ENCODE measurements at regions not wholly inside any gene's neighbourhood (a gene's known extent, or its start where the extent isn't known, plus 50 kb on each side); places are given as distances from the start of the nearest gene placed in this dataset.

DNA sequence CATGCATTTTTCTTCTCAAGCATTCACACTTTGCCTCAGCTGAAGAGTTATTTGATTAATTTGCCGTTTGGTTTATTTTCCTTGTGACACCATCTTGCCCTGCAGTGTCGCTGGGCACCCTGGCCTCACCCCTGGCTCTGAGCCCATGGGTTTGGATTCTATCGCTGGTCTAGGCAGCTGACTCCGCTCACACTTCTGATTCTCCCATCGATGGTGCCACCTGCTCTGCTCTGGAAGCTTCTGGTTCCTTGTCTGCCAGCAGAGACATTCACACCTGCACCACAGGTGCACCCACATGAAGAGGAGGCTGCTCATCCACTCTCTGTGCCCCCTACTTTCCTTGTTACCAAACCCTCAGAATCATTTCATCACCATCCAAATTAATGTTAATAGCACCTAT is 291.6 kb upstream of the CDH4 start:
- DNase-seq (ENCODE audit: low read depth): no peak
- H3K4me3 ChIP-seq (ENCODE audit: low read depth, low read length): no peak overlapping the region
- no peak for TF ChIP-seq CTCF (conservative IDR thresholded peaks at IDR 0.05; ENCODE audit: low read depth, low read length)

- no peak for DNase-seq (ENCODE audit: low read depth)
- no peak overlapping the region for H3K4me3 ChIP-seq (ENCODE audit: low read depth, low read length)
- no peak for TF ChIP-seq CTCF (conservative IDR thresholded peaks at IDR 0.05; ENCODE audit: low read depth, low read length)
These were observed 290.5 kb upstream of the CDH4 start for GRCh38 chr20:60961551-60961950.

DNA sequence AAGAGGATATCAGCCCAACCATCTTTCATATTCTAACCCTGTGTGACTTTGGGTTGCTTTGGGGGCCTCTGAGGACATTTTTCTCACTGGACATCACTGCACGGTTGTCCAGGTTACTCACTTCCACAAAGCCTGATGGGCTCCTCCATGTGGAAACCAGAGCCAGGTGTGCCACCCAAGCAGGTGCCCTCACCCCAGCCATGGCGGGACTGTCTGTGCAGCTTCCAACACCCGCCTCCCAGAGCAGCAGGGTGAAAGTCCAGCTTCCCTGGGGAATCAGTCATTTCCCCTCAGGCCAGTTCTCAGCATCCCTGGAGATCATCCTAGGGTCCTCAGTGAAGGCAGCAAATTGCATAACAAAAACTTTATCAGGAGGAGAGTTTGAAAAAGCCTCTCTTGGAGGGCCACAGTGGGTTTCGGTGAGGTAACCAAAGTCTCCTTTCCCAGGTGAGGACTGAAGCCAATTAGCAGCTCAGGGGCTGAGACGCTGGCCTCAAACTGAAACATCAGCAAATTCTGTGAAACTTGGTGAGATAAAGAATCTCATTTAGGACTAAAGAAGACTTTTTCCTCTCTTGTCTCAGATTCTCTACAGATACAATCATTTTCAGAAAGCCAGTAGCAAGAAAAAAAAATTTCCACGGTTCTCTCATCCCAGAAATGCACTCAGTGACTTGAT is 289.6 kb upstream of the CDH4 start:
- no peak overlapping the region for H3K4me3 ChIP-seq (ENCODE audit: low read depth, low read length)
- DNase-seq (ENCODE audit: low read depth): no peak
- TF ChIP-seq CTCF (conservative IDR thresholded peaks at IDR 0.05; ENCODE audit: low read depth, low read length): no peak

DNA sequence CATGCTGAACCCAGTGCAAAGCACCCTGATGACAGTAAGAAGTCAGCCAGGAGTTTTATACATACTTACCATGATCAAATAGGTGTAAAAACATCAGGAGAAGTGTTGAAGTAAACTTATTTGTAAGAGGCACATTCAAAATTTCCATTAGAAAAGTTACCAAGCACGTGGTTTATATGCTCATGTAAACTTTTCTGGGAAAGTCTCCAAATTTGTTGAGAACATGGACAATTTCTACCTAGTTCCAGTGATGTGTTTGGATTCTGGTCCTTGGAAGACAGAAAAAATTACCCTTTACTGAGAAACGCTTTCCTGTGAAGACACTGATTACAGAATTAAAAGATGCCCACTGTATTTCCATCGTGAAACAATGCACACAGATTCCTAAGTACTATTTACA is 288.9 kb upstream of the CDH4 start:
- no peak overlapping the region for H3K4me3 ChIP-seq (ENCODE audit: low read depth, low read length)
- no peak for TF ChIP-seq CTCF (conservative IDR thresholded peaks at IDR 0.05; ENCODE audit: low read depth, low read length)
- DNase-seq (ENCODE audit: low read depth): no peak

DNA sequence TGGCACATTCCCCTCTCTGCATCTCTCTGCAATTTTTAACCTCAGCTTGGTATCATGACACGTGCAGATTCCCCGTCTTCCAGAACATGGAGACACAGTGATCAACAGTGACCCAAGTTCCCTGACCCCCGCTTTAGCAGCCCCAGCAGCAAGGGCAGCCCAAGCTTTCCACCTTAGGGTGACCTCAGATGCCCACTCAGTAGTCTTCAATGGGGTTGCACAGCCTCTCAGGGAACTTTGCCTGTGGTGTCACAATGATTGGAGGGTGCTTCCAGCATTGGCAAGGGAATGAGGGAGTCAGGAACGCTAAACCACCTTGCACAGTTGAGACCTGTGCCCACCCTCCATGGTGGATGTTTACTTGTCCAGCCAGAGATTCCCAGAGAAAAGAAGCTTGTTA is 287.1 kb upstream of the CDH4 start:
- no peak overlapping the region for H3K4me3 ChIP-seq (ENCODE audit: low read depth, low read length)

GRCh38 chr20:60966031-60966430 is 286.0 kb upstream of the CDH4 start:
- H3K4me3 ChIP-seq (ENCODE audit: low read depth, low read length): no peak overlapping the region
- TF ChIP-seq CTCF (conservative IDR thresholded peaks at IDR 0.05; ENCODE audit: low read depth, low read length): no peak
- no peak for DNase-seq (ENCODE audit: low read depth)

More for the DNA sequence above, 287.1 kb upstream of the CDH4 start:
- no peak for TF ChIP-seq CTCF (conservative IDR thresholded peaks at IDR 0.05; ENCODE audit: low read depth, low read length)
- no peak for DNase-seq (ENCODE audit: low read depth)

- DNase-seq (ENCODE audit: low read depth): no peak
- TF ChIP-seq CTCF (conservative IDR thresholded peaks at IDR 0.05; ENCODE audit: low read depth, low read length): no peak
- no peak overlapping the region for H3K4me3 ChIP-seq (ENCODE audit: low read depth, low read length)
These were observed 285.3 kb upstream of the CDH4 start for GRCh38 chr20:60966766-60967165.

Data from choroid plexus epithelial cell (primary cell).